Gastroesophageal sphincter (tissue), 3 donors: ENCODE measurements at regions not wholly inside any gene's neighbourhood (a gene's known extent, or its start where the extent isn't known, plus 50 kb on each side); places are given as distances from the start of the nearest gene placed in this dataset.

ENCODE experiments used
- CTCF ChIP-seq, 4 experiments: fragments of 200-600 bp in 2 of 4; fragments of 450-650 bp in 2 of 4; sonication (generic) in 1 of 4; IDR thresholded peaks; one replicate each; pipeline ENCODE4 v1.5.1; 2017 to 2019; ENCODE audit warnings: antibody characterized with exemption in 4 of 4, mild to moderate bottlenecking in 2 of 4, moderate library complexity in 2 of 4
- POLR2A ChIP-seq, 2 donors: fragments of 450-650 bp; IDR thresholded peaks; one replicate each; pipeline ENCODE4 v1.6.1; 2017; ENCODE audit warnings: antibody characterized with exemption in 2 of 2, mild to moderate bottlenecking in 2 of 2, moderate library complexity in 1 of 2
- POLR2AphosphoS5 ChIP-seq: sonication (generic); formaldehyde crosslinking; IDR thresholded peaks from one replicate; pipeline ENCODE4 v1.6.1; 2017; ENCODE audit warnings: antibody characterized with exemption

GRCh38 chr1:56123421-56123820 lies 455.9 kb downstream of the PLPP3 start:
- TF ChIP-seq POLR2A (IDR thresholded peaks at IDR 0.05) (no peak), CTCF (IDR thresholded peaks at IDR 0.05) (no peak), POLR2AphosphoS5 (no peak)
